Loucy (cell line): ENCODE measurements at regions not wholly inside any gene's neighbourhood (a gene's known extent, or its start where the extent isn't known, plus 50 kb on each side); places are given as distances from the start of the nearest gene placed in this dataset.

ENCODE experiments used
- EZH2phosphoT487 ChIP-seq: fragments of 200-600 bp; IDR thresholded peaks from 2 replicates; pipeline ENCODE4 v1.6.1; 2018; ENCODE audit warnings: antibody characterized with exemption, mild to moderate bottlenecking, moderate library complexity, borderline replicate concordance
- TF ChIP-seq, protein P1 (sequence below): fragments of 200-600 bp; sonication (generic); conservative IDR thresholded peaks from 2 replicates; pipeline ENCODE4 v1.5.1; 2014; ENCODE audit warnings: mild to moderate bottlenecking, antibody characterized with exemption, low read length

DNA sequence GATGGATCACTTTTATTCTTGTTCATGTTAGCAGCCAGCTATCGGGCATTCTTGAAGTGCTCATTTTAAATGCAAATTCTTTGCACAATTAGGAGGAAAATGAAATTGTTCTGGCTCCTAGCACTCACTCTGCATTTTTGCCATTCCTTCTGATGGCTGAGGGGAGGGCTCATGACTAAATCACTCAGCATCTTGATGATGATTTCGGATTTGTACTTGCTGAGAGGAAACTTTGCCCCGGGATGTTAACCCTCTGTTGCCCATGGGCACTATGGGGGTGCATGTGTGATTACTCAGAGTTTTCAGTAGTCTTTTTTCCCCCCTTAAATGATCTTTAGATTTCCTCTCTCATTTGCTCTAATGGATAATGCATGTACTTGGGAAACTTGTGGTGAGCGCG is 299.6 kb upstream of the C2CD4B start:
- TF ChIP-seq, protein P1, sequence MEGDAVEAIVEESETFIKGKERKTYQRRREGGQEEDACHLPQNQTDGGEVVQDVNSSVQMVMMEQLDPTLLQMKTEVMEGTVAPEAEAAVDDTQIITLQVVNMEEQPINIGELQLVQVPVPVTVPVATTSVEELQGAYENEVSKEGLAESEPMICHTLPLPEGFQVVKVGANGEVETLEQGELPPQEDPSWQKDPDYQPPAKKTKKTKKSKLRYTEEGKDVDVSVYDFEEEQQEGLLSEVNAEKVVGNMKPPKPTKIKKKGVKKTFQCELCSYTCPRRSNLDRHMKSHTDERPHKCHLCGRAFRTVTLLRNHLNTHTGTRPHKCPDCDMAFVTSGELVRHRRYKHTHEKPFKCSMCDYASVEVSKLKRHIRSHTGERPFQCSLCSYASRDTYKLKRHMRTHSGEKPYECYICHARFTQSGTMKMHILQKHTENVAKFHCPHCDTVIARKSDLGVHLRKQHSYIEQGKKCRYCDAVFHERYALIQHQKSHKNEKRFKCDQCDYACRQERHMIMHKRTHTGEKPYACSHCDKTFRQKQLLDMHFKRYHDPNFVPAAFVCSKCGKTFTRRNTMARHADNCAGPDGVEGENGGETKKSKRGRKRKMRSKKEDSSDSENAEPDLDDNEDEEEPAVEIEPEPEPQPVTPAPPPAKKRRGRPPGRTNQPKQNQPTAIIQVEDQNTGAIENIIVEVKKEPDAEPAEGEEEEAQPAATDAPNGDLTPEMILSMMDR = no peak
- no peak for TF ChIP-seq EZH2phosphoT487
